ENCODE measurements at regions not wholly inside any gene's neighbourhood (a gene's known extent, or its start where the extent isn't known, plus 50 kb on each side); places are given as distances from the start of the nearest gene placed in this dataset.

DNA sequence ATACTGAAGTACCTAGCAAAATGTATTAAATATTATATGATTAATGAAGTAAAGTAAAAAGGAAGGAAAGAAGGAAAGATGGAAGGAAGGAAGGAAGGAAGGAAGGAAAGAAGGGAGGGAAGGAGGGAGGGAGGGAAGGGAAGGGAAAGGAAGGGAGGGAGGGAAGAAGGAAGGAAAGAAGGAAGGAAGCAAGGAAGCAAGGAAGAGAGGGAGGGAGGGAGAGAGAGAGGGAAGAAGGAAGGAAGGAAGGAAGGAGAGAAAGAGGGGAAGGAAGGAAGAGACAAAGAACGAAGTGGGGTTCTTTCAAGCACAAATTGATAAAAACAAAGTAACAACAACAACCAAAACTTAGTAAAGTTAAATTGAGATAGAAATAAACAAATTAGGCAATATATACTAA is 622.3 kb upstream of the ADGRB3 start:
- no peaks in the 10 kb centered on the region for H3K4me1 ChIP-seq
- H3K36me3 ChIP-seq, result no peaks in the 10 kb centered on the region
- H3K27me3 ChIP-seq (ENCODE audit: low read depth), result no peaks in the 10 kb centered on the region
- peaks cover 4% of the 10 kb centered on the region for H3K9me3 ChIP-seq (replicated peaks)
- no peak overlapping the region for H3K4me3 ChIP-seq
- no peak overlapping the region for H3K27ac ChIP-seq (replicated peaks)
- DNase-seq, result no peak
- intact Hi-C loops (cut with micrococcal nuclease), result no loop called here
- no peak for TF ChIP-seq CTCF (IDR thresholded peaks at IDR 0.05; ENCODE audit: borderline replicate concordance)

DNA sequence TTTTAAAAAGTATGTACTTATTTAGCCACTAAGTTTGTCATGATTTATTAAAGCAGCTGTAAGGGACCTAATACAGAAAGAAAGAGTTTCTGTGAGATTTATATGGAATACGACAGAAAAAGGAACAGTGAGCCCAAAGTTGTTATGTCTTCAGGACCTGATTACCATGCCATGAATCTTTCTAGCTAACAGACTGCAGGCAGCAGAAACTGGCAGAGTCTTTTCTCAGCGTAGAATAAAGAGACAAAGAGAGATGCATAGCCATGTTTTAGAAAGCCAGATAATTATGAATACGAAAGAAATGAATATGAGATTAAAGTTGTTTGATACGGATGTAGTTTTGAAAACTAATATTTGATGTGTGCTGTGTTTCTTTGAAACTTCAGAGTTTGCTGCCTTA is 624.1 kb upstream of the ADGRB3 start:
- no peak for DNase-seq
- Histone ChIP-seq H3K4me1 (no peaks in the 10 kb centered on the region), H3K27ac (replicated peaks) (no peak overlapping the region), H3K4me3 (no peak overlapping the region), H3K36me3 (no peaks in the 10 kb centered on the region), H3K27me3 (ENCODE audit: low read depth) (no peaks in the 10 kb centered on the region), H3K9me3 (replicated peaks) (peaks cover 4% of the 10 kb centered on the region)
- no peak for TF ChIP-seq CTCF (IDR thresholded peaks at IDR 0.05; ENCODE audit: borderline replicate concordance)
- intact Hi-C loops (cut with micrococcal nuclease), result no loop called here

- intact Hi-C loops (cut with micrococcal nuclease), result no loop called here
- Histone ChIP-seq H3K9me3 (replicated peaks) (peaks cover 4% of the 10 kb centered on the region), H3K4me3 (no peak overlapping the region), H3K36me3 (no peaks in the 10 kb centered on the region), H3K27ac (replicated peaks) (no peak overlapping the region), H3K27me3 (ENCODE audit: low read depth) (no peaks in the 10 kb centered on the region), H3K4me1 (no peaks in the 10 kb centered on the region)
- no peak for TF ChIP-seq CTCF (IDR thresholded peaks at IDR 0.05; ENCODE audit: borderline replicate concordance)
- no peak for DNase-seq
Measured at GRCh38 chr6:68008445-68008844, 626.6 kb upstream of the ADGRB3 start.

DNA sequence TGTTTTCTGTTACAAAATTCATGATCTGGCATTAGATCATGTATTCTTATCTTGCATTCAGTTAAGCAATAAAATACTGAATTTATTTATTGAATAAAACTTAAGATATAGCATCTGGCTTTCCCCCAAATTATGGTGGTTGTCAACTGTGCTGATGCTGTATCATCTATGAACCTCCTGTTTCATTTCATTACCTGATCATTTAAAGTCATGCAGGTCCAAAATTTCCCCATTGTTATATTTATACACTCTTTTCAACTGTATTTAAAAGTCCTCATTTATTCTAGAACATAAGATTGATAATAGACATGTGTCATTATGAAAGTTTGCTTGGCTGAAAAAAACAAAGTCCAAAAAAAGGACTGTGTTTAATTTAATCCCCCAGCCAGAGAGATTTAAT is 627.4 kb upstream of the ADGRB3 start:
- Histone ChIP-seq H3K4me1 (no peaks in the 10 kb centered on the region), H3K27me3 (ENCODE audit: low read depth) (no peaks in the 10 kb centered on the region), H3K9me3 (replicated peaks) (peaks cover 4% of the 10 kb centered on the region), H3K27ac (replicated peaks) (no peak overlapping the region), H3K4me3 (no peak overlapping the region), H3K36me3 (no peaks in the 10 kb centered on the region)
- DNase-seq, result no peak
- no peak for TF ChIP-seq CTCF (IDR thresholded peaks at IDR 0.05; ENCODE audit: borderline replicate concordance)
- intact Hi-C loops (cut with micrococcal nuclease), result no loop called here

GRCh38 chr6:67986694-67987232 is 648.3 kb upstream of the ADGRB3 start:
- DNase-seq, result no peak
- no peak for TF ChIP-seq CTCF (IDR thresholded peaks at IDR 0.05; ENCODE audit: borderline replicate concordance)
- intact Hi-C loops (cut with micrococcal nuclease), result no loop called here
- no peaks in the 10 kb centered on the region for H3K36me3 ChIP-seq
- H3K27me3 ChIP-seq (ENCODE audit: low read depth), result no peaks in the 10 kb centered on the region
- no peaks in the 10 kb centered on the region for H3K4me1 ChIP-seq
- H3K4me3 ChIP-seq, result no peak overlapping the region
- H3K27ac ChIP-seq (replicated peaks), result no peak overlapping the region
- H3K9me3 ChIP-seq (replicated peaks), result no peaks in the 10 kb centered on the region

- Histone ChIP-seq H3K4me3 (no peak overlapping the region), H3K27me3 (ENCODE audit: low read depth) (no peaks in the 10 kb centered on the region), H3K9me3 (replicated peaks) (no peaks in the 10 kb centered on the region), H3K27ac (replicated peaks) (no peak overlapping the region), H3K4me1 (no peaks in the 10 kb centered on the region), H3K36me3 (no peaks in the 10 kb centered on the region)
- DNase-seq, result no peak
- intact Hi-C loops (cut with micrococcal nuclease), result no loop called here
- no peak for TF ChIP-seq CTCF (IDR thresholded peaks at IDR 0.05; ENCODE audit: borderline replicate concordance)
Measured at GRCh38 chr6:67976486-67976885, 658.6 kb upstream of the ADGRB3 start.

All from left ventricle myocardium inferior (tissue), 1 donor.